ENCODE measurements at regions not wholly inside any gene's neighbourhood (a gene's known extent, or its start where the extent isn't known, plus 50 kb on each side); places are given as distances from the start of the nearest gene placed in this dataset.

DNA sequence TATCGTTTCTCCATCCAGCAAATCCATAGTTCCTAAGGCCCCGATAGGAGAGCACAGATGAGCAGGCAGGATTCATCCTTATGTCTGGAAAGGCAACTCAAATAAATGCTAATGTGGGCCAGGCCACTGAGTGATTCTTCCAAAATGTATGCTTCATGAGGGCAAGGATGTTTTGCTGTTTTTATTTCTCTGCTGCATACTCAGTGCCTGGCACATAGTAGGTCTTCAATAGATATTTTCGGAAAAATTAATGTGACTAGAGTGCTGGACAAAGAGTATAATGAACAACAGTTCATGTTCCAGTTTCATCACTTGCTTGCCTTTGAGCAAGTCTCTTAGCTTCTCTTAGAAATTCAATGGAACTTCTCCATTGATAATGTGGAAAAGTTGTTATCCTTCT lies 357.7 kb downstream of the PRDM2 start:
- no peak for DNase-seq

DNA sequence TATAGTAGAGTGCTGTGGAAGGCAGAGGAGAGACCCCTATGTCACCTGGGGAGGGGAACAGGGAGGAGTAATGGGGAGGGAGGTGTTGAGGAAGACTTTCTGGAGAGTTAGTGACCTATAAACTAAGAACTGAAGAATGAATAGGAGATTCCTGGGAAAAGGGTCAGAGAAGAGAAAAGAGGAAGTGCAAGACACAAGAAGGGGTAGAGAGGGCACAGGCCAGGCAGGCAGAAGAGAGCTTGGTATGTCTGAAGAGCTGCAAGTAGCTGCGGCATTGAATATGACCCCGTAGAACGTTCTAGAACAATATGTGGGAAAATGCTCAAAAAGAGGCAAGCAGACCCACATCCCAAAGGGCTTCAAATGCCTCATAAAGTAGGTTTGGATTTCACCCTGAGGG lies 361.2 kb downstream of the PRDM2 start:
- no peak for DNase-seq

DNA sequence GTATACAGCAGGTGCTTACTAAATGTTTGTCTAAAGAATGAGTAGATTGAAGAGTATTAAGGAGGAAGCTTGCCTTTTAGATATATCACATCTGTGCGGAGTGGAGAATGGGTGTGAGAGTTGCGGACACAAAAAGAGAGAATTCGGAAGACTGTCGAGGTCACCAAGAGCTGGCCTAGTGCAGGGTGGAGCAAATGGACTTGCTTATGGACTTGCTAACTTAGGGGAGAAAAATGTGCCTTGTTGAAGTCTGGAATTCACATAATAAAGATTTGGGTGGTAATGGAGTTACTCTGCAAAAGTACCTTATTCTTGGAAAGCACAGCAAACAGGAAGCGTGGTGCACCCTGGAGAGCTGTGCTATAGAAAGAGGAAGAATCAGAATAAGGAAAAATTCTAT lies 361.7 kb downstream of the PRDM2 start:
- DNase-seq = no peak

DNA sequence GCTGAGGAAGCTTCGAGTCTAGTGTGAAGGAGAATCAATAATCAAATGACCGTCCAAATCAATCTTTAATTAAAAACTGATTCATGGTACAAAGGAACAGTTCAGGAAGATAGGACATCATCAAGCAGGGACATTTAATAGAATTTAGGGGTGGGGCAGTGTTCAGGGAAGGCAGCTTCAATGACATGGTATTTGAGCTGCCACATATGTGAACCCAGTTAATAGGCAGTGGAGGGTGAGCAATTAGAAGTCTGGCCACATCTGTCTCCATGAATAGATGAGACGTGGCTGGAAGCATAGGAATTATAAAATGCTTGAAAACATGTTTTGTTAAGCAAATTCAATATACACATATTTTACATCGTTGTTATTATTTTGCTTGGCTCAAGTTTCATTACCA lies 362.7 kb downstream of the PRDM2 start:
- no peak for DNase-seq

DNA sequence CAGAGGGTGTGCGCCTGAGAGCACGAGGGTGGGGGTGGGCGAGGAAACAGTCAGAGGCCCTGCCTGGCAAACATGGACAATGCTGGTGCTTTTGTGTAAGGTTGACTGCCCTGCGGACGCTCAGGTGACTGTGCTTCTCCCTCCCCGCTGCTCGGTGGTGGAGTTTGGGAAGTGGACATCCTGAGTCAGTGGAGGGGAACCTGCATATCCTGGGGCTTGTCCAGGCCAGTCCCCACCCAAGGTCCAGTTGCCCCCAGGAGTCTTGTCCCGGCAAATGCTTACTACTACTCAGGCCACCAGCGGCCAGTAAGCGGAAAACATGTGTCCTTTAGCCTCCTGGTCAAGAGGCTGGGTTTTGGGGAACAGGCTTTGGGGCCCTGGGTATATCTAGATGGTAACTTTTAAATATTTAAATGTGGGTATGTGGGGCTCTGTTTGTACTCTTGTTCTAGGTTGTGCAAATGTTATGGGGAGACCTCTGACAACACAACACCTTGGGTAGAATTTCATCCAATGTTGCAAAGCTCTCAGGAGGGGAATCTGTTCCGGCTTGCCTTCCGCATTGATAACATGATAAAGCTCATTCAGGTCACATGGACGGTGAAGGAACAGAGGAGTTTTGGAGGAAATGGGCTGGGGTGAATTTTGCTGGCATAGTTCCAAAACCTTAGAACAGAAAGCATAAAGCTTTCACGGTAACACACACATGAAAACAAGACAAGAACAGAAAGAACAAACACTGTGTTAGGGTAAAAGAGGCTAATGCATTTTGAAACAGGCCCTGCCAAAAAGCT lies 364.9 kb downstream of the PRDM2 start:
- no peak for DNase-seq

DNA sequence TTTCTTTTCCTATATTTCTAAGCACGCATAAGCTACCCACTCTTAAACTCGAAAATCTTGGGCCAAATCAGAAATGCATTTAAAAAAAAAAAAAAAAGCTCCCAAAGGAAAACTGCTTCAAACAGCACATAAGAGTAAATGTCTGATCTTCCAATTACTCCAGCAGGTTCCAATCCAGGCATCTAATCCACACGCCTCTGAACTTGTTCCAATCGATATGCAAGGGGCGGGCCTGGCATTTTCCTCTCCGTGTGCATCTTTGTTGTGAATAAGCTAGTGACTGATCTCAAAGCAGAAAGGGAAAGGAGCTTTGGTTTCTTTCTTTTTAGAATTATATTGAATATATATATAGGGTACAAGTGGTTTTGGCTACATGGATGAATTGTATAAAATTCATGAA lies 365.5 kb downstream of the PRDM2 start:
- DNase-seq = no peak

DNA sequence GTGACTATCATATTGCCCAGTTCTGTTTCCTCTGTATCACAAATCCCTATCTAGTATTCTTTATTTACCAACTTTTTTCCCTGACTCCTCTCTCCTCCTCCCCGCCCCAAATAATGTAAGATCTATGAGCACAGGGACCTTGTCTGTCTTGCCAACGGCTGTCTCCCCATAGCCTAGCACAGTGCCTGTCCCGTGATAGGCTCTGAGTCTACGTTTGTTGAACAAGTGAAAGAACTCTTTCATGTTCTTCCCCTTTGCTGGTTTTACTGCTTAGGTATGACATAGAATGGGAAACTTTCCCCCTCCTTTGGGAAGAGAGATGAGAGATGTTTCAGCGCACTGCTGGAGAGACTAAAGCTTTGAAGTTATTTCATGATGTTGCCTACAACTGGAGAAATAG lies 367.0 kb downstream of the PRDM2 start:
- no peak for DNase-seq

DNA sequence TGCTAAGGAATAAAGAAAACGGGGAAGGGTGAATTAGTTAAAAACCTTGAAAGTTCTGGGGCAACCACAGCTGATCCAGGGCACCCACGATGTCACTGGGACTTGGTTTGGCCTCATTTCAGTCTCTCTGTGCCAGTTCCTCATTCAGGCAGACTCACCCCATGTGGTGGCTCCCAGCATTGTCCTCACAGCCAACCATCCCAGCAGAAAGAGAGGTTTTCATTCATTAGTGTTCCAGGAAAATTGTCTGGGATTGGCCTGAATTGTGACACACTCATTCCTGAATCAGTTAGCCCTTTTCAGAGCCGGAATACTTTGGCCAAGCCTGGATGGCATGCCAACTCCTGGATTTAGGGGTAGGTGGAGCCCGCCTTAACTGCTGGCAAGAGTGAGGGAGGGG lies 367.7 kb downstream of the PRDM2 start:
- DNase-seq = no peak

DNA sequence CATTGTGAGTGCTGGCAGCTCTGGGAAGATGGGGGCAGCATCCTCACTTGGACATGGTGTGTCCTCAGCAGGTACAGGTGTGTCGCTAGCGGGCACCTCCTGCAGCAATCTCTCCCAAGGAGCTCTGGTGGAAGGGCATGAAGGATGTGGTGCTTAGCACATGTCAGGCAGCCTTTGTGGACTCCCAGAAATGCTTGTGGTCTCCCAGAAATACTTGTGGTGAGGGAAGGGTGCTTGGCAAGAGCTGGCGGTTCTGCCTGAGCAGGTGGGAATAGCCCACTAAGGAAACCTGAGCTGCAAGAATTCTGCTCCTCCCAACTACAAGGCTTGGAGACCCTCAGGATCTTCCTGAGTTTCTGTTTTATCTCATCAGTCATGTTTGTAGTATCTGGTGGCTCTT lies 371.6 kb downstream of the PRDM2 start:
- no peak for DNase-seq

DNA sequence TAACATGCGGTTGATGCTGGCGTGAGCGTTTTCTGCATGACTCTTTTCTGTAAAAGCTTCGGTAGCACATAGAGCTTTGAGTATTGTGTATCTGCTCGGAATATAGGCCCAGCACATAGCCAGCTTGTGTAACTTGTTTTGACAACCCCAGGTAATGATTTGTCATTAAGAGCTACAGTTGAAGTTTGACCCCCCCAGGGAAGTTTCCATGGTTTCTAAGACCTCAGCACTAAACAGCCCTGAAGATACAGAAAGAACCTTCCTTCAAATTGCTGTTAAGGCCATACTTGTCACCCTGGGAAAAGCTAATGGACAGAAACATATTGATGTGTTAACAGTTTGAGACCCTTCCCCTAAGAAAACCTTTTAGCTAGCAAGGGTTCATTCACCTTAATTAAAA lies 380.7 kb downstream of the PRDM2 start:
- DNase-seq = no peak

DNA sequence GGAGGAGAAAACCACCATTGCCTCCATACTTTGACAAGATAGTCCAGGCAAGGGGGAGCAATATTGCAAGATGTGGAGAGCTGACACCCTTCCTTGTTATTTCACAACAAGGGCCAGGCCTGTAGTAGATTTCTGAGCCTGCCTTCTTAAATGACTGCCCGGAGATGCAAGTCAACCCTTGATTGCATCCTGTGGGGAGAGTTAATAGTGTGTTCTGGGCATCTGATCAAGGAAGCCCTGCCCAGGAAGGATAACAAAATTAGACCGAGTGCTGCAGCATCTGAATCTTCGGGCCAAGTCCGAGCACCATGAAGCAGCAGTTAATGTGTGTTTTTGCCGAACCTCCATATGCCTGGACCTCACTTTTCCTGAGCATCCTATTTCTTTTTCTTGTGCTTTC lies 382.3 kb downstream of the PRDM2 start:
- no peak for DNase-seq

DNA sequence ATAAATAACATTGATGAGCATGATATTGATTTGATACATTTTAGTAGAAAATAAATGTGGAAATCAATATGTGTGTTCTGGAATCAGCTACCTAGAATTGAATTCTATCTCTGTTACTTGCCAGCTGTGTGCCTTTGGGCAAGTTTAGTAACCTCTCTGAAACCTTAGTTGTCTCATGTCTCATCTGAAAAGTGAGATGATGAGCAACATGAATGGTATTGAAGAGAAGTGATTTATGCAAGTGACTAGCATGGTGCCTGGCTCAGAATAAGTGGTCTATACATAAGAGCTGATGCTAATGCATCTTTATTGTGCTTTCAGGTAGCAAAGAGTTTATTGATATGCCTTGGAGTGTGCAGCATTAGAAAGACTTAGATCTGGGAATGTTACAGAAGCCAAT lies 383.3 kb downstream of the PRDM2 start:
- no peak for DNase-seq

DNA sequence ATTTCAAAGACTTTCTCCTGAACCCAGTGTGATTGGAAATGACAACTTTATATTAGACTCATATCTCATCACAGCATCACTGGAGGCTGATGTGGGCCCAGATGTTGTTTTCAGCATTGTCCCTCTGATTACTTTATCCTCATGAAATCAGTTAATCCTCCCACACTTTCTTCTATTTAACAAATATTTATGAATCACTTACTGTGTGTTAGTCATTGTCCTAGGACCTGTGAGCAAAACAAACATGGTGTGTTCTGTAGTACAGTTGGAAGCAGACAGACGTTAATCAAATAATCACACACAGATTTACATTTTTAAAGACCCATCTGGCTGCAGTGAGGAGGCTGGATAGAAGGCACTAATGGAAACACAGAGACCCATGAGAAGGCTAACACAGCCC lies 383.7 kb downstream of the PRDM2 start:
- no peak for DNase-seq

DNA sequence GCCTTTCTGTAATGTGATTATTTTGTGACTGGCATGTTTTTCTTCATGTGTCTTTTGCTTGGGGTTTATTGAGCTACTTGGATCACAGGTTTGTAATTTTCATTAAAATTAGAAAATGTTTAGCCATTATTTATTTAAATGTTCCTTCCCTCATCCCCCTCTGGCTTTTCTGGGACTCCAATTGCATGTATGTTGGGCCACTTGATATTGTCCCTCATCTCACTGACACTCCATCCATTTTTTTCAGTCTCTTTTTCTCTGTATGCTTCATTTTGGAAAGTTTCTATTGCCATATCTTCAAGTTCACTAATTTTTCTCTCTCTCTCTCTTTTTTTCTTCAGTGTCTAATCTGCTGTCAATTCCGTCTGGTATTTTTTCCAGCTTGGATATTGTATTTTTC lies 390.1 kb downstream of the PRDM2 start:
- no peak for DNase-seq

DNA sequence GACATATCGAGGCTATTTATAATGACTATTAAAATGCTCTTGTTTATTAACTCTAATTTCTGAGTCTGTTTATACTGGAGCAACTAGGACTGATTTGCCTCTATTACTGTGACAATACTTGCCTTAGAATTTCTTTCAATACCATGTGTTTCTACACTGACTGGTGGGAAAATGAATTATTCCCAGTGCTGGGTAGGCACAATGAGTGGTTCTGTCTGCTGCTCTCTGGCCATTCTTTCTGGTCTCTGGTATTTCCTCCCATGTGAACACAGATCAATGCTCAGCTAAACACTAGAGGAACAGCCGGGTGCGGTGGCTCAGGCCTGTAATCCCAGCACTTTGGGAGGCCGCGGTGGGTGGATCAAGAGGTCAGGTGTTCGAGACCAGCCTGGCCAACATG lies 390.5 kb downstream of the PRDM2 start:
- DNase-seq = no peak

DNA sequence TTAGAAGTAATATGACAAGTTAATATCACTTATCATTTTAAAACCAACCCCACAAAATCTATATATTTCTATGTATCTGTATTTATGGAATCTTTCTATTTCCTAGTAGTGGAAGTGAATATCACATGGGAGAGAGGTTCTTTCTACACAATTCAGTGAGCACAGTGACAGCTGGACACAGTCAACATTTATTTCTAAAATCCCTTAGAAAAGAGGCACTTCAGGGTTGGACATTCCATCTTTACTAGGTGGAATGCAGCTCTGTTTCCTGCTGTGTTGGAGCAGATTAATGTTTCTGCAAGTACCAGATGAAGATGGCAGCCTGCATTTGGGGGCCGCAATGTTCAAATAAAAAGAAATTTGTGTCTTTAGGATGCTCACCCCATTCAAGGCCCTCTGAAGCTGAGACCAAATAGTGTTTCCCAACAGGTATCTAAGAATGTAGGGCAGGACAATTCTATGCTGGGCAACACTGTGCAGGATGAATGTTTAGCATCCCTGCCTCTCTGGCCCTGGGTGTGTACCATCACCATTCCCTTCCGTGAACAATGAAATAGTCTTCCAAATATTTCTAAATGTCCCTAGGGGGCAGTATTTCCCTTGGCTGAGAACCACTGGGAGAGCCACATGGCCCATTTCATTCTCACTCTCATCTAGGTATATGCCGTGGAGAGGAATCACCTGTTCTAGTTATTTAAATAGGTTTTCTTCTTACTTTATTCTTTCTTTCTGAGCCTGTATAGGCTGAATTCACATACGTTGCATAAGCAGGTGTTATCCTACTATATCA lies 394.8 kb downstream of the PRDM2 start:
- DNase-seq = no peak

DNA sequence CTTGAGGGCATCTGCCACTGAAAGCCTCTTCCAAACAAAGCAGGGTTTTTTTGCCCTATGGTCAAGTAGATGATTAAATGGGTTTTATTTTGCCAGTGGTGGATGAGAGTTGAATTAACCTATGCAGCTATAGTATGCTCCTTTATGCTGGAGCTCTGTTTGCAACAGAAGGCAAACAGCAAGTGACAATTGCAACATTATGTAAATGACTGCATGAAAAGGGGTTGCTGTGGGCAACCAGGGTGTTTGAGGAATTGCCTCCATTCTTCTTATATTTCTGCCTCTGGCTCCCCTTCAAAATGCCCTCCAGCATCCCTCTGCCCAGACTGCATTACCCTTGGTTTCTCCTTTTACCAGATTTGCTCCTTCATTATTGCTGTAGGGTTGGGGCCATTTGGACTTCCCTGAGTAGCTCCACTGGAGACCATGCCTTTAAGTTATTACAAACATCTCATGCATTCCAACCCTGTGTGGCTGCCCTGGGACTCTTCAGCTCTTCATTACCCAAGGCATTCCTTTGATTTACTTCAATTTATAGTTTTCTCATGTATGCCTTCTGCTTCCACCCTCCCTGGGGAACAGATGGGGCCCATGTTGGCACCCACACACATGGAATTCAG lies 398.4 kb downstream of the PRDM2 start:
- no peak for DNase-seq

DNA sequence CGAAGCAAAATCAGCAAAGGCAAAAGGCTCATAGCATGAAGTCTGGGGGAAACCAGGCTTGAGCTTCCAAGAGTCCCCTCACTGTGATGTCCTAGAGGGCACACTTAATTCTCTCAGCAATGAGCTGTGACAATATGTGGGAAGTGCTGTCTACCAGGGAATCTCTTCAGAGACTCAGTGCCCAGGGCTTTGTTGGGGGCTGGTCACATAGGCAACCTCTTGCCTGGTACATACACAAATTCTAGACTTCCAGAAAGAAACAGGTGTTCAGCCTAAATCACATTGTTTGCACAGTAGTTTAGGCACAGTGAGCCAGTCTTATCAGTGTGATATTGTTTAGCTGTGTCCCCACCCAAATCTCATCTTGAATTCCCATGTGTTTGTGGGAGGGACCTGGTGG lies 400.5 kb downstream of the PRDM2 start:
- DNase-seq = no peak

DNA sequence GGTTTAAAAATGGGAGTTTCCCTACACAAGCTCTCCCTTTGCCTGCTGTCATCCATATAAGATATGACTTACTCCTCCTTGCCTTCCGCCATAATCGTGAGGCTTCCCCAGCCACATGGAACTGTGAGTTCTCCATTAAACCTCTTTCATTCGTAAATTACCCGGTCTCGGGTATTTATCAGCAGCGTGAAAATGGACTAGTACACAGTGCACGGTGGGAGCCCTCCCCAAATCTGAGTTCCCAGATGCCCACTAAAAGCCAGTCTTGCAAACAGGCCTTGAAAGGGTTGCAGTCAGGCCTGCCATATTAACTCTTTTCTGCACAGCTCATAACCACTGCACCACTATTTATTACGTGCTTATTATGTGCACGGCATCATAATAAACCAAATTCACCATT lies 400.9 kb downstream of the PRDM2 start:
- no peak for DNase-seq

DNA sequence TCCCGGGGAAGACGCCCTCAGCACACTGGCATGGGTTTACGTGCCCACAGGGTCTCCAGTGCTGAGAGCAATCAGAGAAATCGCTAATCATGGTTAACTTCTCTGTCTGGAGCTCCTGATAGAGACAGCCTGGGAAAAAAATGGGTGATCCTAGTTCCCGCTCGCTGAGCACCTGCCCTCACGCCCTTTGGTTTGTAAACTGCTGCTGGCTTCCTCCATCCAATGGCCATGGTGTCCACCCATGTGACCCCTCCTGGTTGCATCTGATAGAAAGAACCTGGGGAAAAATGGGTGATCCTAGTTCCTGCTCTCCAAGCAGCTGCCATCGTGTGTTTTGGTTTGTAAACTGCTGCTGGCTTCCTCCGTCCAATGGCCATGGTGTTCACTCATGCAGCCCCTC lies 402.2 kb downstream of the PRDM2 start:
- no peak for DNase-seq

DNA sequence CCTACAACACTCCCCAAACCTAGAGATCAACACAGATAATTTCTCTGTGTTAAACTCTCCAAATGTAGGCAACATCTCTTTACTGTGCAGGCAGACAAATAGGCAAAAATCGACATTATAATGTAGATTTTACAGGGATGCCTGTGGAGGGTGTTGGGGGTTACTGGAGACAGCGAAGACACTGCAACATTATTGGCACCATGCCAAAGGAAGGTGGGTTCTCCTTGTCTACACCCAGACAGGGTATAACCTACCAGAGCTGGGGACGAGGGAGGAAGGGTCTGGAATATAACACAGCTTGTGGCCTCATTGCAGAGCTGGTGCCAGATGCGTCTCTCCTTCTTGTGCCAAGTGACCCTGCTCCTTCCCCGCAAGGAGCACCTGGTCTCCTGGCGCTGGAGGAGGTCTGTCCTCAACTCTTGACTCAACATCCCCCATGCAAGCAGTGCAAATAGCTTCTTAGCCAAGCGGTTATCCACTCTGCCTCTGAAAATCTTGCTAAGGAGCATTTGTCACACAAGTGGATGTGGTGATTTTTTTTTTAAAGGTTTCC lies 404.0 kb downstream of the PRDM2 start:
- no peak for DNase-seq

DNA sequence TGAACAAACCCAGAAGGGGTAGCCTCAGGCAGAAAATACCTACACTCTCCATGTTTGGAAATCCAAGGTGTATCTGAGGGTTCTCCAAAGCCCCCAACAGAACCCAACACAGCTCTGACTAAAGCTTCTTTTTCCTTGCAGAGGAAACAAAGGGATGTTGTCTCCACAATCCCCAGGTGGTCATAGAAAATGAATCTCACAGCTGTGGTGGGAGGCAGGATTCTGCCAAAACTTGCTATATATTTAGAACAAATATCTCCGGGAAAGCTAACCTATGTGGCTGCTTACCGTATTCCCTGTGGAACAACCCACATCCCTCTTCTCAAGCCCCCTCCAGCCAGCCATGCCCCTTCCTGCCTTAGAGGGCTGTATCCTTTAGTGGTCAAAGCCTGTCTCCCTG lies 406.1 kb downstream of the PRDM2 start:
- DNase-seq = no peak

DNA sequence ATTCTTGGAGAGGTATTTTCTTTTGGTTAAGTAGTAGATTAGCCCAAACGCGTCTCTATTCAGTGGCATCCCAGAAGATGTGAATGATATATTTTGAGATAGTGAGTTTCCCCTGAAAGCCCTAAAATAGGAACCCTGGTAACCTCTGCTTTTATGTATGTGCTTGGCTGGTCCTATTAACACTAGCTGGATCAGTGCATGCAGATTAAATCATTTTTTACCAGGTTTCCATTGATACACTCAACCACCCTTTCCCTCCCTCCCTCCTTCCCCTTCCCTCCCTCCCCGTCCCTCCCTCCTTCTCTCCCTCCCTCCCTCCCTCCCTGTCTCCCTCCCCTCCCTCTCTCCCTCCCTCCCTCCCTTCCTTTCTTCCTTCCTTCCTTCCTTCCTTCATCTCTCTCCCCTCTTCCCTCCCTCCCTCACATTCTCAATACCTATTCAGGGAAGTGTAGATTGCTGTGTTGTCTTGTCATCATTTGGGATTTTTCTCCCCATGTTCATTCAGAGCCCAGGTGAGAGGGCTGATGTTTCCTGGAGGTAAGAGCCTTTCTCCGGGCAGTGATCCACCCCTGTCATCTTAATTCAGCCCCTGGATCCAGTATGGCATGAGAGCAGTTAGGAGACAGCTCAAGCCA lies 406.8 kb downstream of the PRDM2 start:
- no peak for DNase-seq
